Uterus (tissue), 2 donors: ENCODE measurements at regions not wholly inside any gene's neighbourhood (a gene's known extent, or its start where the extent isn't known, plus 50 kb on each side); places are given as distances from the start of the nearest gene placed in this dataset.
"Not testable (repeated sequence)": the region's sequence is repeated elsewhere in the genome, so short reads cannot be mapped to it uniquely, and the experiment has no call there.

Source experiments
- POLR2A ChIP-seq, 2 donors: fragments of 450-650 bp; IDR thresholded peaks; one replicate each; pipeline ENCODE4 v1.6.1; 2016; ENCODE audit warnings: antibody characterized with exemption in 2 of 2, mild to moderate bottlenecking in 1 of 2, moderate library complexity in 1 of 2
- TF ChIP-seq, protein P1 (sequence below), 4 experiments: fragments of 200-600 bp in 2 of 4; fragments of 450-650 bp in 2 of 4; sonication (generic) in 2 of 4; IDR thresholded peaks; one replicate each; pipeline ENCODE4 v1.5.1; 2016 to 2019; ENCODE audit warnings: antibody characterized with exemption in 4 of 4, mild to moderate bottlenecking in 2 of 4, moderate library complexity in 1 of 4

DNA sequence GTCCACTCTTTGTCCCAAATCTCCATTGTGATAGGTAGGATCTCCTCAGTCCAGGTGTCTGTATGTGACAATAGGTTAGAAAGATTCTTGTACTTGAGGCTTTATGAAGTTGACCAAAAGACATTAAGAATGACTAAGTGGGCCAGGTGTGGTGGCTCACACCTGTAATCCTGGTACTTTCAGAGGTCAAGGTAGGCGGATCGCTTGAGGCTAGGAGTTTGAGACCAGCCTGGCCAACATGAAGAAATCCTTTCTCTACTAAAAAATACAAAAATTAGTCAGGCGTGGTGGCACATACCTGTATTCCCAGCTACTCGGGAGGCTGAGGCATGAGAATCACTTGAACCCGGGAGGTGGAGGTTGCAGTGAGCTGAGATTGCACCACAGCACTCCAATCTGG, 54.9 kb upstream of the PTPRK start:
- TF ChIP-seq, protein P1, sequence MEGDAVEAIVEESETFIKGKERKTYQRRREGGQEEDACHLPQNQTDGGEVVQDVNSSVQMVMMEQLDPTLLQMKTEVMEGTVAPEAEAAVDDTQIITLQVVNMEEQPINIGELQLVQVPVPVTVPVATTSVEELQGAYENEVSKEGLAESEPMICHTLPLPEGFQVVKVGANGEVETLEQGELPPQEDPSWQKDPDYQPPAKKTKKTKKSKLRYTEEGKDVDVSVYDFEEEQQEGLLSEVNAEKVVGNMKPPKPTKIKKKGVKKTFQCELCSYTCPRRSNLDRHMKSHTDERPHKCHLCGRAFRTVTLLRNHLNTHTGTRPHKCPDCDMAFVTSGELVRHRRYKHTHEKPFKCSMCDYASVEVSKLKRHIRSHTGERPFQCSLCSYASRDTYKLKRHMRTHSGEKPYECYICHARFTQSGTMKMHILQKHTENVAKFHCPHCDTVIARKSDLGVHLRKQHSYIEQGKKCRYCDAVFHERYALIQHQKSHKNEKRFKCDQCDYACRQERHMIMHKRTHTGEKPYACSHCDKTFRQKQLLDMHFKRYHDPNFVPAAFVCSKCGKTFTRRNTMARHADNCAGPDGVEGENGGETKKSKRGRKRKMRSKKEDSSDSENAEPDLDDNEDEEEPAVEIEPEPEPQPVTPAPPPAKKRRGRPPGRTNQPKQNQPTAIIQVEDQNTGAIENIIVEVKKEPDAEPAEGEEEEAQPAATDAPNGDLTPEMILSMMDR (IDR thresholded peaks at IDR 0.05): not testable (repeated sequence)
- not testable (repeated sequence) for TF ChIP-seq POLR2A (IDR thresholded peaks at IDR 0.05)
